Activated CD4-positive, alpha-beta T cell treated with anti-CD3 and anti-CD28 coated beads, Interleukin-10, Interleukin-2, amounts not matched to agents 100 ng/mL and 50 ng/mL, durations not matched to agents 16 hours and 8 hours (primary cell): ENCODE measurements at regions not wholly inside any gene's neighbourhood (a gene's known extent, or its start where the extent isn't known, plus 50 kb on each side); places are given as distances from the start of the nearest gene placed in this dataset.

Experiments
- DNase-seq: peaks from one replicate; pipeline ENCODE4 v3.0.0-alpha.2; 2020

- DNase-seq = no peak
Measured at GRCh38 chr12:97936165-97936564, 473.6 kb downstream of the RMST start.

GRCh38 chr12:97938031-97938430, 475.4 kb downstream of the RMST start:
- DNase-seq = no peak

- DNase-seq = no peak
Measured at GRCh38 chr12:97939156-97939555, 476.6 kb downstream of the RMST start.

- DNase-seq = no peak
Measured at GRCh38 chr12:97940105-97940504, 477.5 kb downstream of the RMST start.

- DNase-seq = no peak
Measured at GRCh38 chr12:97940629-97941028, 478.0 kb downstream of the RMST start.

GRCh38 chr12:97941686-97942354, 479.2 kb downstream of the RMST start:
- DNase-seq = no peak

GRCh38 chr12:97943359-97943758, 480.8 kb downstream of the RMST start:
- no peak for DNase-seq

GRCh38 chr12:97944576-97944975, 482.0 kb downstream of the RMST start:
- no peak for DNase-seq

- no peak for DNase-seq
Measured at GRCh38 chr12:97946701-97947100, 484.1 kb downstream of the RMST start.

GRCh38 chr12:97948591-97948990, 486.0 kb downstream of the RMST start:
- DNase-seq = no peak

- DNase-seq = no peak
Measured at GRCh38 chr12:97951239-97951638, 488.6 kb downstream of the RMST start.

- no peak for DNase-seq
Measured at GRCh38 chr12:97951717-97952116, 489.1 kb downstream of the RMST start.

- DNase-seq = no peak
Measured at GRCh38 chr12:97957109-97957508, 494.5 kb downstream of the RMST start.

- no peak for DNase-seq
Measured at GRCh38 chr12:97960225-97960624, 497.6 kb downstream of the RMST start.

- peak; percentile 27 for DNase-seq
Measured at GRCh38 chr12:97960741-97961608, 498.4 kb downstream of the RMST start.

- no peak for DNase-seq
Measured at GRCh38 chr12:97967831-97968230, 505.2 kb downstream of the RMST start.

GRCh38 chr12:97968641-97969197, 506.1 kb downstream of the RMST start:
- no peak for DNase-seq

- DNase-seq = no peak
Measured at GRCh38 chr12:97977870-97978405, 515.3 kb downstream of the RMST start.

- DNase-seq = no peak
Measured at GRCh38 chr12:97982684-97983083, 520.1 kb downstream of the RMST start.

- no peak for DNase-seq
Measured at GRCh38 chr12:97983796-97984195, 521.2 kb downstream of the RMST start.

- DNase-seq = no peak
Measured at GRCh38 chr12:97984436-97984835, 521.8 kb downstream of the RMST start.

- no peak for DNase-seq
Measured at GRCh38 chr12:97984974-97985580, 522.5 kb downstream of the RMST start.

- DNase-seq = no peak
Measured at GRCh38 chr12:97985834-97986233, 523.2 kb downstream of the RMST start.
